C4-2B (cell line): ENCODE measurements at regions not wholly inside any gene's neighbourhood (a gene's known extent, or its start where the extent isn't known, plus 50 kb on each side); places are given as distances from the start of the nearest gene placed in this dataset.
A peak's percentile ranks its signal among the peaks of the same experiment; 100 is the strongest.

ENCODE experiments used
- H3K27ac ChIP-seq: fragments of 450-650 bp; 2 replicates; pipeline ENCODE4 v1.5.1; 2017
- CTCF ChIP-seq: fragments of 450-650 bp; conservative IDR thresholded peaks from 2 replicates; pipeline ENCODE4 v1.5.1; 2017; ENCODE audit warnings: mild to moderate bottlenecking
- ZFX ChIP-seq: fragments of 450-650 bp; IDR thresholded peaks from 2 replicates; pipeline ENCODE4 v1.6.1; 2017

- TF ChIP-seq ZFX (no peak), CTCF (no peak)
- H3K27ac ChIP-seq, result no peak overlapping the region
Observed at GRCh38 chr1:79198832-79199231, 192.3 kb upstream of the ADGRL4 start.

GRCh38 chr1:79197421-79197820 lies 190.9 kb upstream of the ADGRL4 start:
- H3K27ac ChIP-seq, result no peak overlapping the region
- TF ChIP-seq CTCF (peak; percentile 59), ZFX (no peak)

- H3K27ac ChIP-seq, result no peak overlapping the region
- TF ChIP-seq ZFX, result no peak
- TF ChIP-seq CTCF, result no peak
Observed at GRCh38 chr1:79196211-79196610, 189.7 kb upstream of the ADGRL4 start.

- no peak overlapping the region for H3K27ac ChIP-seq
Observed at GRCh38 chr1:79193211-79194079, 186.9 kb upstream of the ADGRL4 start.

GRCh38 chr1:79190074-79190473 lies 183.5 kb upstream of the ADGRL4 start:
- TF ChIP-seq ZFX (no peak), CTCF (no peak)
- no peak overlapping the region; the same call in 1 of the 2 replicates for H3K27ac ChIP-seq

More at GRCh38 chr1:79193211-79194079, 186.9 kb upstream of the ADGRL4 start:
- TF ChIP-seq ZFX (no peak), CTCF (no peak)

- H3K27ac ChIP-seq, result no peak overlapping the region
- TF ChIP-seq ZFX, result no peak
- no peak for TF ChIP-seq CTCF
Observed at GRCh38 chr1:79188337-79188736, 181.8 kb upstream of the ADGRL4 start.

- H3K27ac ChIP-seq, result no peak overlapping the region
- TF ChIP-seq CTCF (no peak), ZFX (no peak)
Observed at GRCh38 chr1:79186260-79186659, 179.7 kb upstream of the ADGRL4 start.
